ENCODE measurements at regions not wholly inside any gene's neighbourhood (a gene's known extent, or its start where the extent isn't known, plus 50 kb on each side); places are given as distances from the start of the nearest gene placed in this dataset.

GRCh38 chr5:68484307-68485068, 268.9 kb downstream of the PIK3R1 start:
- no peak for DNase-seq (ENCODE audit: low spot score)
- no peak for TF ChIP-seq CTCF (IDR thresholded peaks at IDR 0.05)
- ATAC-seq (ENCODE audit: low FRiP score): no peak

GRCh38 chr5:68489556-68489955, 274.0 kb downstream of the PIK3R1 start:
- DNase-seq (ENCODE audit: low spot score): no peak
- no peak for ATAC-seq (ENCODE audit: low FRiP score)
- no peak for TF ChIP-seq CTCF (IDR thresholded peaks at IDR 0.05)

GRCh38 chr5:68490406-68490805, 274.9 kb downstream of the PIK3R1 start:
- ATAC-seq (ENCODE audit: low FRiP score) (no peak), DNase-seq (ENCODE audit: low spot score) (no peak)
- no peak for TF ChIP-seq CTCF (IDR thresholded peaks at IDR 0.05)

DNA sequence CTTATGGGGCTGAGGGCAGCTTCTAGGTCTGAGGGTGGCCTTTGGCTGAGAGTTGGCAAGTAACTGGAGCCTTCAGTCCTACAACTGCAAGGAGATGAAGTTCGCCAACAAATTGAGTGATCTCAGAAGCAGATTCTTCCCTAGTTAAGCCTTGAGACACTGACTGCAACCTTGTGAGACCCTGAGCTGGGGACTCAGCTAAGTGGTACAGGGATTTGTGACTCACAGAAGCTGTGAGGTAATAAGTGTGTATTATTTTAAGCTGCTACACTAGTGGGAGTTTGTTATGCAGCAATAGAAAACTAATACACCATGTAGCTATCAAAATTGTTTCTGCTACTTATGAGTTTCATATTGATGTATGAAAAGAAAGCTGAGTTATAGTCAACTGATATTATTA, 279.2 kb downstream of the PIK3R1 start:
- TF ChIP-seq CTCF (IDR thresholded peaks at IDR 0.05): no peak
- no peak for ATAC-seq (ENCODE audit: low FRiP score)
- DNase-seq (ENCODE audit: low spot score): no peak

DNA sequence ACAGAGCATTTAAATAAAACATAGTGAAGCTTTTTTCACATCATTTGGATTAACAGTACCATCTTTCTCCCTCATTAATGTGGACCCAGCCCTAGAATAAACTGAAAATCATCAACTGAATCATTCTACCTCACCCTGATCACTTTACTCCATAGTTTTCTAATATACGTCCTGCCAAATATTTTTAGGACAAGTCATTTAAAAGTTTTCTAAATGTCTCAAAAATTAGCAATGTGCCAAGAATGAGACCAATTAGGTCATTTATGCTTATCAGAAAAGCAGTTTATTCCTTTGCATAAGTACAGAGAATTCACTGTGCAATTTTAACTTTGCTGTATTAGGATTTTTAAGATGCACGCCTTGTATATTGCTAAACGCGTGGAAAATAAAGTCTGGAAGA, 284.4 kb downstream of the PIK3R1 start:
- no peak for TF ChIP-seq CTCF (IDR thresholded peaks at IDR 0.05)
- ATAC-seq (ENCODE audit: low FRiP score): peak; percentile 71

DNA sequence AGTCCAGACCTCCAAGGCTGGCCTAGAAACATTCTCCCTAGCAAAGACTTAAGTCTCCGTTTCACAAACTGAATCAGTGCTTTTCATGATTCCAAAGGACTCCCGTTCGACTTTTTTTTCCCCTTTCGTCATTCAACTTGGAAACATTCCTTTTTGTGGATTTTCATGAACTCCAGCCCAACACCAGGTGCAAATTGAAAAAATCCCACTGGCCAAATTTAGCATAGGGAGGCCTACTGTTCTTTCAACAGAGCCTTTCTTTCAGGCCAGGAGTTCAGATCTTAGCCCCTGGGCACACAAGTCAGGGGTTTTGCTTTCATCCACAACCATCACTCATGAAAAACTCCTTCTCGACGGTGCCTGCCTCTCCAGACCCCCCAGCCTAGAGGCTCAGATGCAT, 285.3 kb downstream of the PIK3R1 start:
- ATAC-seq (ENCODE audit: low FRiP score) (no peak), DNase-seq (ENCODE audit: low spot score) (no peak)
- no peak for TF ChIP-seq CTCF (IDR thresholded peaks at IDR 0.05)

More for the DNA sequence above, 284.4 kb downstream of the PIK3R1 start:
- no peak for DNase-seq (ENCODE audit: low spot score)

DNA sequence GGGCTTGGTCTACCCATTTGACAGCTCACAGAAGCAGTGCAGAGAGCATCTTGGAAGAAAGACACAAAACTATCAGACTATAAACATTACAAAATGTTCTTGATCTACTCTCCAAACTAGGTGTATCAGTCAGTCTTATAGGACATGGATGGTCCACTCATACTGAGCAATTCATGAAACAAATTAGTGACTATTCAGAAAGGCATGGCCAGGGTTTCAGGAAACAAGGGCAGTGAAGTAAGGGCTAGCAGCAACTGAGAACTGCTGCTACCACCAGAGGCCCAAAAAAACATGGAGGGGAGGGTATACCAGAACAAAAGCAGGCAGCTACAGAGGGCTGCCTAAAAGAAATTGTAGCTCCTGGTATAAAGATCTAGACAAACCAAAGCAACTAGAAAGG, 287.0 kb downstream of the PIK3R1 start:
- no peak for TF ChIP-seq CTCF (IDR thresholded peaks at IDR 0.05)
- ATAC-seq (ENCODE audit: low FRiP score) (no peak), DNase-seq (ENCODE audit: low spot score) (no peak)

All from omental fat pad (tissue), 3 donors.